Prostate gland (tissue), 2 donors: ENCODE measurements at regions not wholly inside any gene's neighbourhood (a gene's known extent, or its start where the extent isn't known, plus 50 kb on each side); places are given as distances from the start of the nearest gene placed in this dataset.

Experiments
- CTCF ChIP-seq, 4 experiments: fragments of 200-600 bp in 2 of 4; fragments of 450-650 bp in 2 of 4; sonication (generic) in 2 of 4; IDR thresholded peaks; 1 replicate in 3 of 4; 2 replicates in 1 of 4; pipeline ENCODE4 v1.5.1; 2016 to 2019; ENCODE audit warnings: antibody characterized with exemption in 4 of 4, mild to moderate bottlenecking in 2 of 4, moderate library complexity in 2 of 4
- POLR2A ChIP-seq: fragments of 450-650 bp; IDR thresholded peaks from one replicate; pipeline ENCODE4 v1.6.1; 2016; ENCODE audit warnings: antibody characterized with exemption, mild to moderate bottlenecking
- POLR2AphosphoS5 ChIP-seq: sonication (generic); formaldehyde crosslinking; IDR thresholded peaks from one replicate; pipeline ENCODE4 v1.6.1; 2017; ENCODE audit warnings: antibody characterized with exemption

- no peak for TF ChIP-seq CTCF (IDR thresholded peaks at IDR 0.05)
- TF ChIP-seq POLR2AphosphoS5: no peak
- TF ChIP-seq POLR2A: no peak
Measured at GRCh38 chr3:99319961-99320360, 318.4 kb upstream of the COL8A1 start.
